MM.1S (cell line): ENCODE measurements at regions not wholly inside any gene's neighbourhood (a gene's known extent, or its start where the extent isn't known, plus 50 kb on each side); places are given as distances from the start of the nearest gene placed in this dataset.

Experiments
- EZH2 ChIP-seq: fragments of 300-600 bp; sonication (generic); optimal IDR thresholded peaks from 2 replicates; pipeline ENCODE3; 2017; ENCODE audit warnings: low read depth, mild to moderate bottlenecking, antibody characterized with exemption, low read length, mixed read lengths
- EZH2phosphoT487 ChIP-seq: fragments of 300-600 bp; sonication (generic); IDR thresholded peaks from 2 replicates; pipeline ENCODE4 v1.6.1; 2018; ENCODE audit warnings: antibody characterized with exemption, low read length
- TF ChIP-seq, protein P1 (sequence below): fragments of 300-600 bp; sonication (generic); IDR thresholded peaks from 2 replicates; pipeline ENCODE4 v1.5.1; 2016; ENCODE audit warnings: antibody characterized with exemption, low read length, mixed read lengths

DNA sequence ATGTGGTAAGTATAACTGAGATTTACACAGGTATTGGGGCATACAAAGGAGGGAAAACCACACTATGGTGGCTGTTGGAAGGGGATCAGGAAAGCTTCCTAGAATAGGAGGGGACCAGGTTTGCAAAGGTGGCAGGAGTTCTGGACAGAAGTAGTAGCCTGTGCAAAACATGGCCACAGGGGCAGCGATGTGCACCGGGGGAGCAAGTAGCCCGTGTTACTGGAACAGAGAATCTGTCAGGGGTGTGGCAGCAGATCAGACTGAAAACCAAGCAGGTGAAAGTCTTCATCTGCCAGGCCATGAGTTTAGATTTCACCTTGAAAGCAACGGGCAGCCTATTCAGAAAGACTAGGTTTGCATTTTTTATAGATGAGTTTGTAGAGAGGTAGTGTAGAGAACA lies 182.3 kb upstream of the LPP start:
- TF ChIP-seq, protein P1, sequence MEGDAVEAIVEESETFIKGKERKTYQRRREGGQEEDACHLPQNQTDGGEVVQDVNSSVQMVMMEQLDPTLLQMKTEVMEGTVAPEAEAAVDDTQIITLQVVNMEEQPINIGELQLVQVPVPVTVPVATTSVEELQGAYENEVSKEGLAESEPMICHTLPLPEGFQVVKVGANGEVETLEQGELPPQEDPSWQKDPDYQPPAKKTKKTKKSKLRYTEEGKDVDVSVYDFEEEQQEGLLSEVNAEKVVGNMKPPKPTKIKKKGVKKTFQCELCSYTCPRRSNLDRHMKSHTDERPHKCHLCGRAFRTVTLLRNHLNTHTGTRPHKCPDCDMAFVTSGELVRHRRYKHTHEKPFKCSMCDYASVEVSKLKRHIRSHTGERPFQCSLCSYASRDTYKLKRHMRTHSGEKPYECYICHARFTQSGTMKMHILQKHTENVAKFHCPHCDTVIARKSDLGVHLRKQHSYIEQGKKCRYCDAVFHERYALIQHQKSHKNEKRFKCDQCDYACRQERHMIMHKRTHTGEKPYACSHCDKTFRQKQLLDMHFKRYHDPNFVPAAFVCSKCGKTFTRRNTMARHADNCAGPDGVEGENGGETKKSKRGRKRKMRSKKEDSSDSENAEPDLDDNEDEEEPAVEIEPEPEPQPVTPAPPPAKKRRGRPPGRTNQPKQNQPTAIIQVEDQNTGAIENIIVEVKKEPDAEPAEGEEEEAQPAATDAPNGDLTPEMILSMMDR = no peak
- TF ChIP-seq EZH2phosphoT487 = no peak
- TF ChIP-seq EZH2 = no peak
